Caco-2 (cell line): ENCODE measurements at regions not wholly inside any gene's neighbourhood (a gene's known extent, or its start where the extent isn't known, plus 50 kb on each side); places are given as distances from the start of the nearest gene placed in this dataset.

Experiments used
- BruUV-seq: library from RNA; stranded (reverse); fragments of 400-500 nt; replicated peaks from 2 replicates; lab custom pipeline; 2021; lab: Mats Ljungman, UMichigan
- CTCF ChIA-PET: fragments of 300-600 bp; sonication (Branson Sonifier 250); formaldehyde crosslinking; loops from one replicate; lab custom pipeline; 2022; ENCODE audit warnings: antibody characterized with exemption; lab: Charles Lee
- POLR2A ChIA-PET: fragments of 300-600 bp; sonication (Branson Sonifier 250); formaldehyde crosslinking; loops from one replicate; lab custom pipeline; 2022; ENCODE audit warnings: antibody characterized with exemption; lab: Charles Lee
- DNase-seq, 2 experiments: peaks; one replicate each; pipeline versions ENCODE4 v3.0.0 to v3.0.0-alpha.2; 2020 to 2022
- H3K27me3 ChIP-seq: replicated peaks from 2 replicates; pipeline ENCODE4 v1.6.0; 2011; ENCODE audit warnings: low read length; ENCODE audit not compliant: control insufficient read depth, insufficient read depth
- H3K36me3 ChIP-seq: 2 replicates; pipeline ENCODE4 v1.5.1; 2011; ENCODE audit warnings: low read length; ENCODE audit not compliant: control insufficient read depth, insufficient read depth
- H3K4me1 ChIP-seq: fragments of 250-450 bp; sonication (Bioruptor Pico); 2 replicates; pipeline ENCODE4 v1.5.1; 2020; ENCODE audit warnings: mild to moderate bottlenecking
- H3K4me3 ChIP-seq: 2 replicates; pipeline ENCODE4 v1.5.1; 2011; ENCODE audit warnings: low read depth, mild to moderate bottlenecking, control low read depth, low read length
- H3K9me3 ChIP-seq: fragments of 250-450 bp; sonication (Bioruptor Pico); 2 replicates; pipeline ENCODE4 v1.5.1; 2020; ENCODE audit warnings: mild to moderate bottlenecking, moderate library complexity
- H3K27ac Mint-ChIP-seq: one replicate; pipeline ENCODE4 v1.8.0; 2022; ENCODE audit warnings: mixed read lengths; ENCODE audit not compliant: unreplicated experiment
- H3K27me3 Mint-ChIP-seq: one replicate; pipeline ENCODE4 v1.8.0; 2022; ENCODE audit warnings: mixed read lengths; ENCODE audit not compliant: insufficient read depth, unreplicated experiment
- H3K36me3 Mint-ChIP-seq: one replicate; pipeline ENCODE4 v1.8.0; 2022; ENCODE audit warnings: mild to moderate bottlenecking, mixed read lengths; ENCODE audit not compliant: insufficient read depth, unreplicated experiment
- H3K4me1 Mint-ChIP-seq: one replicate; pipeline ENCODE4 v1.8.0; 2022; ENCODE audit warnings: low read depth, mixed read lengths; ENCODE audit not compliant: unreplicated experiment
- H3K4me3 Mint-ChIP-seq: one replicate; pipeline ENCODE4 v1.8.0; 2022; ENCODE audit warnings: mild to moderate bottlenecking, moderate library complexity, mixed read lengths; ENCODE audit not compliant: unreplicated experiment
- H3K9me3 Mint-ChIP-seq: one replicate; pipeline ENCODE4 v1.8.0; 2022; ENCODE audit warnings: mixed read lengths; ENCODE audit not compliant: unreplicated experiment
- CTCF ChIP-seq, 2 experiments: fragments of 200-600 bp in 1 of 2; IDR thresholded peaks; 1 replicate in 1 of 2; 2 replicates in 1 of 2; pipeline versions ENCODE4 v1.5.1 to v1.8.0; 2011 to 2022; ENCODE audit warnings: antibody characterized with exemption in 1 of 2, control low read depth in 1 of 2, inconsistent platforms in 1 of 2, low read depth in 1 of 2, low read length in 1 of 2, mild to moderate bottlenecking in 1 of 2, moderate library complexity in 1 of 2; ENCODE audit not compliant: insufficient read depth in 1 of 2, severe bottlenecking in 1 of 2, unreplicated experiment in 1 of 2
- intact Hi-C: fragments of 100-400 bp; cut with micrococcal nuclease; formaldehyde crosslinking; loops from one replicate; pipeline ENCODE4 v1.10.0; 2022; ENCODE audit not compliant: unreplicated experiment

- POLR2A ChIA-PET = no interaction called here
- Mint-ChIP-seq H3K27me3 (peaks cover 6% of the 10 kb centered on the region), H3K9me3 (no peaks in the 10 kb centered on the region), H3K4me1 (no peaks in the 10 kb centered on the region), H3K4me3 (no peak overlapping the region), H3K36me3 (no peaks in the 10 kb centered on the region), H3K27ac (no peak overlapping the region)
- BruUV-seq = no TSS peak
- TF ChIP-seq CTCF (IDR thresholded peaks at IDR 0.05; ENCODE audit: insufficient read depth in 1 of 2, low read depth in 1 of 2, low read length in 1 of 2, severe bottlenecking in 1 of 2, unreplicated experiment in 1 of 2) = no peak
- Histone ChIP-seq H3K36me3 (no peaks in the 10 kb centered on the region), H3K4me1 (no peaks in the 10 kb centered on the region), H3K27me3 (no peaks in the 10 kb centered on the region), H3K4me3 (no peak overlapping the region), H3K9me3 (peaks cover 2% of the 10 kb centered on the region; the same call in 1 of the 2 replicates)
- no peak for DNase-seq
- intact Hi-C loops = no loop called here
- CTCF ChIA-PET = no interaction called here
Measured at GRCh38 chr5:10825897-10826644, 65.0 kb upstream of the DAP start.

GRCh38 chr5:10812218-10812617, 51.2 kb upstream of the DAP start:
- no peaks in the 10 kb centered on the region for H3K36me3 Mint-ChIP-seq
- no peaks in the 10 kb centered on the region for H3K4me1 Mint-ChIP-seq
- BruUV-seq = no TSS peak
- ChIA-PET CTCF (no interaction called here), POLR2A (no interaction called here)
- H3K4me3 Mint-ChIP-seq = no peak overlapping the region
- no peaks in the 10 kb centered on the region for H3K9me3 Mint-ChIP-seq
- peaks cover 7% of the 10 kb centered on the region for H3K27me3 Mint-ChIP-seq
- intact Hi-C loops = no loop called here
- TF ChIP-seq CTCF (IDR thresholded peaks at IDR 0.05; ENCODE audit: insufficient read depth in 1 of 2, low read depth in 1 of 2, low read length in 1 of 2, severe bottlenecking in 1 of 2, unreplicated experiment in 1 of 2) = no peak
- Histone ChIP-seq H3K4me3 (no peak overlapping the region), H3K4me1 (no peaks in the 10 kb centered on the region), H3K27me3 (no peaks in the 10 kb centered on the region; the same call in 1 of the 2 replicates), H3K36me3 (no peaks in the 10 kb centered on the region), H3K9me3 (no peaks in the 10 kb centered on the region)
- no peak for DNase-seq
- no peak overlapping the region for H3K27ac Mint-ChIP-seq
